HG03108 (cell line): ENCODE measurements at regions not wholly inside any gene's neighbourhood (a gene's known extent, or its start where the extent isn't known, plus 50 kb on each side); places are given as distances from the start of the nearest gene placed in this dataset.
A peak's percentile ranks its signal among the peaks of the same experiment; 100 is the strongest.

Source experiments
- ATAC-seq: cut with Tn5 transposase; IDR thresholded peaks from one replicate; pipeline ENCODE4 v1.9.1; 2021; ENCODE audit warnings: moderate library complexity; ENCODE audit not compliant: unreplicated experiment

DNA sequence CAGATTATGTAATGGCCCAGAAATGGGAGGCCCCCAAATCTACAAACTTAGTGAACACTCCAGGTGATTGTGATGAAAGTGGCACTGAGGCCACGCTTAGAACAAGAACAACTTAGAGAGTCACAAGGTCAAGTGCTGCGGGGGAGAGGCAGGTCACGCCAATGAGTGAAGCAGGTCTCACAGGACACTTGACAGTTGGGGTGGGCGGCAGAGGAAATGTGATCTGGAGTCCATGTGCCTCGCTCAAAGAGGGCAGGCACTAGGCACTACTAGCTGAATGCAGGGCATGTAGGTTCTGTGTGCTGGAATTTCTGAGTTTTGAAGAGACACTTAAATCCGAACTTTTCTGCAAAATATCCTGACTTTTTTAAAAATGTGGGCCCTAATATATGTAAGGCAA lies 193.2 kb upstream of the RORB start:
- ATAC-seq, result no peak

DNA sequence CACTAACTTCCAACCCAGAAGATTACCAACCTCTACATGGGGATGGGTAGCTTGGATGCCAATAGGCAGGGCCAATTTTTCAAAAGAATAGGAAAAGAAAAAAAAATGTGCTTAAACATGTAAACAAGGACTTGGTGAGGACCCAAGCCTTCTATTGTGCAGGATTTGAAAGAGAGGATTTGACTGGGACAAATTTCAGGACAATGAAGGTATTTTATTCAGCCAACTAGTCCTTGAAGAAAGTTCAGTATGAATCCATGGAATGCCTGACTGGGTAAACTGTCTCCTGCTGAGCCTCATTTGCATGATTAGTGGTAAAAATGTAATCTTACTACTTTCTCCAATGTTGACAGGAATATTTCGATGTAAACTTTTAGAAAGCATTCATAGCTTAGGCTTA lies 192.5 kb upstream of the RORB start:
- ATAC-seq, result no peak

- no peak for ATAC-seq
These were observed 187.5 kb upstream of the RORB start for GRCh38 chr9:74309654-74310053.

- no peak for ATAC-seq
These were observed 179.9 kb upstream of the RORB start for GRCh38 chr9:74317235-74317634.

DNA sequence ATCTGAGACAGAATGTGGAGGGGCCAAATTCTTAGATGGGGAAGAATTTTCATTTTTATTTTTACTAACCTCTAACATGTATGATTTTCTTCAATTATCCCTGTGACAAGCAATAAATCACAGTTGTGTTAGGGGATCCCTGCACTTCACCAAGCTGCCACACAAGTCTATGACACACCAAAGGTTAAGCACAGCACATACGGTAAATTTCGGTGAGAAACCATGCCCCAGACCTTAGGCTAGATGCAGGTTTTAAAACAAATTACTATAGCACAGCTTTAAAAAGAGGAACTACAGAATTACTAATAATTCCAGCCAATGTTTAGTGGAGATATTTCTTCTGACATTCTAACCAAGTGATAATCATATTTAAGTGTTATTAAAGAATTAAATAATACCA lies 175.7 kb upstream of the RORB start:
- ATAC-seq, result no peak

GRCh38 chr9:74322661-74323314 lies 174.3 kb upstream of the RORB start:
- ATAC-seq, result no peak

DNA sequence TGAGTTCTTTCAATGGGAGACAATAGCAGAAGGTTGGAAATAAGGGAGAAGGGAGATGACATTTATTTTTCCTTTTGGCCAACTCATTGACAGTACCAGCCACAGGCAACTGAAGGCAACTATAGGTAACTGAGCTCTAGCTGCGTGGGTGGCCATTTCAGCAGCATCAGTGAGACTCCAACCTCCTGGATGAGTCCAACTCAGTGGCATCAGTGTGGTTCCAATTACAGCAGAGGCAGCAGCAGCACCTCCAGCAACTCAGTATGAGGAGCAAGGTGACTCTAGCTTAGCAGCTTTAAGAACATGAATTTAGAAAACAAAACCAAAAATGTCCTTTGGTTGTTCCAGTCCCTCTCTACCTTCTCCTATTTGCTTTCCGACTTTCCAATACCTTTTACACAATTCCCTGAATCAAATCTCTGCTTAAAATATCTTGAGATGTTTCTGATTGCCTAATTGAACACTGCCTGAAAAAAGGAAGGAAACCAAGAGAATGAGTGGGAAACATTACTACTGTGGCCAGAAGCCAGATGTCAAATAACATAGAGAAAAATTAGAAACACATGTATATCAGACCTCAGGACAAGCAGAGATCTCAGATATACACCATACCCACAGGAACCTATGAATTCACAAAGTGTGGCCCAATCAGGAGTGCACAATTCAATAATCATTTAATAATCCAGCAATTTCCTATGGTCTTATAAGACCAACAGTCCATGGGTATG lies 166.5 kb upstream of the RORB start:
- no peak for ATAC-seq

DNA sequence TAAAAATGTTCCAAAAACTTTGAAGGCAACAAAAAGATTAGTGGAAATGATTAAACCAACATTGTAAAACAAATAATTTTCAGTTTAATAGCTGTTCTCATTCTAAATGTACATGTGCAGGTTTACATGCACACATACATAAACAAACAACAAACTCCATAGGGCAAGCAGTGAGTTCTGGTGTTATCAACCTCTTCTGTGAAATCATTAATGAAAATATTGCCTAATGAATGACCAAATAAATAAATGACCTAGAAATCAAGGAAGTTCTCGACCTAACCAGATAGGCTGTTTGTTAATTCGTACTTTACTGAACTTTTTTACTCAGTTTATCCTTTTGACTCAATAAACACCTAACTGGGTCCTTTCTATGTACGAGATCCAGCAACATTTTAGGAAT lies 165.5 kb upstream of the RORB start:
- no peak for ATAC-seq

GRCh38 chr9:74333384-74334032 lies 163.6 kb upstream of the RORB start:
- ATAC-seq, result no peak

DNA sequence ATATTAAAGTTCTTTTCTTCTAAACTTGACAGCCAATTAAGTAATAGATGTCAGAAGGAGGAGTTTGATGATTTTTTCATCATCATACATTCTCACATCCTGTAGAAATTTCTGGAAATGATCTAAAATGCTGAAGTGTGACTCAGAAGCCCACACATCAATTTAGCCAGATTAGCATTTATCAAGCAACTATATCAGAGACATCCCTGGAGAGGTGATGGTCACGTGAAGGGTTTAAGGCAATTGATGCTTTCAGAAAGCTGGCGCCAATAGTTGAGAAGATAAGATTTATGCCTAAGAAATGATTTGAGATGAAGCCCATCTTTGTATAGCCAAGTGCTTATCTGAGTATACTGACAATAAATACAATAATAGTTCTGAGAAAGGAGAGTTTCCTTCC lies 162.9 kb upstream of the RORB start:
- no peak for ATAC-seq

GRCh38 chr9:74336161-74336560 lies 161.0 kb upstream of the RORB start:
- no peak for ATAC-seq

DNA sequence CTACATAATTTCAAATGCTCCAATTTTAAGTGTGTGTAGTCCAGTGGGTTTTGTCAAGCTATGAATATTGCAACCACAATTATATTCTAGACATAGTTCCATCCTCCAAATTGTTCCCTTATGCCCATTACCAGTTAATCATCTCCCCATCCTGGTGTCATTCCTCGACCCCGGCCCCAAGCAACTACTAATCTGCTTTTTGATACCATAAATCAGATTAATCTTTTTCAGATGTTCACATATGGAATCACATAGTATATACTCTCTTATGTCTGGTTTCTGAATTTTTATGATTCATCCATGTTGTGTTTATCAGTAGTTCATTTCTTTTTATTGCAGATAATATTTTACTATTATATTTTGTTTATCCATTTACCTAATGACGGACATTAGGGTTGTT lies 148.4 kb upstream of the RORB start:
- no peak for ATAC-seq

DNA sequence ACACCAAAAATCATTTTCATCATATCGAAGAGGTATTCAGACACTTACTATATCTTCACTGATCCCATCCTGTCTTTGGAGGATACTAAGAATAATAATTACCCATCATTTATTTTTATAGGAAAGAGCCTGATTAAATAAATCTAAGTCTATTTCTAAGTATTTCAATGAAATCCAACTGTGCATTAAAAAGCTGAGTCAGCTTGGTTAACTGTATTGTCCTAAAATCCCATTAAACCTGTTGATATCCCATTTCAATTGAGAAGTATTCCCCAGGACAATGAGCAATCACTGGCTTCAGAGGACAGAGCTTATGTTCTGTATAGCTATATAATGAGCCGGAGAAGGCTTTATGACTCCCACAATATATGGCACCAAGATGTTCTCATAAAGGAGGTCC lies 142.0 kb upstream of the RORB start:
- no peak for ATAC-seq

DNA sequence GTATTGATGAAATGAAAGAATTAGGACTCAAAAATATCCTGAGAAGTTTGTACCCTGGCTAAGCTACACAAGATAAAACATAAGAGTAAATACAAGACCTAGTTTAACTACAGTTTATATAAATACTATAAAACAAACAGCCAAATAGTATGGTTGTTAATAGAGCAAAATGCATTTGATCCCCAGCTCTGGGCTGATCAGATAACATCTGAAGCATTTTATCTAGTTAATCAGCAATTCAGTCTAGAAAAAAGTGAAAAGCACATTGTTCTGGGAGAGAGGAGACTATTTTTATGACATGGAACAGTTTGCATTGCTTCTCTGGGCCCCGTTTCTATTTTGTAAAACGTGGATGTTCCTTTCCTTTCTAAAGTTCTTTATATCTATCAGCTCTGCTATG lies 139.6 kb upstream of the RORB start:
- ATAC-seq, result no peak

GRCh38 chr9:74358959-74359358 lies 138.2 kb upstream of the RORB start:
- ATAC-seq, result no peak

DNA sequence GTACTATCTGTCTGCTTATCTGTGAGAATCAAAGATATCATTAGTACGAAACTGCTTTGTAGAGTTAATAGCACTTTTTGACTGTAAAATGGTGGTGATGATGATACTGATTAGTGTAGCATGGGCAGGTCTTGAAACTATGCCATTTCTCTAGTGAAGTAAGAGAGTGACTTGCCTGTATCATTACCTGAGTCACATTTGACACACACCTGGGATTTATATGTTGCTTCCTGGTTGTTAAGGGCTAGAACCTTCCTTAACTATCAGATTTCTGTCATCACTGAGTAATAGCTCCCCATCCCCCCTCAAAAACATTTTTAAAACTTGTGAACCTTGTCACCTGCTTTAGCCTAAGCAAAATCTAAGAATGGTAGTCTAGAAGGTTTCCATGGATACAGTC lies 135.6 kb upstream of the RORB start:
- no peak for ATAC-seq

GRCh38 chr9:74362423-74362822 lies 134.7 kb upstream of the RORB start:
- no peak for ATAC-seq

DNA sequence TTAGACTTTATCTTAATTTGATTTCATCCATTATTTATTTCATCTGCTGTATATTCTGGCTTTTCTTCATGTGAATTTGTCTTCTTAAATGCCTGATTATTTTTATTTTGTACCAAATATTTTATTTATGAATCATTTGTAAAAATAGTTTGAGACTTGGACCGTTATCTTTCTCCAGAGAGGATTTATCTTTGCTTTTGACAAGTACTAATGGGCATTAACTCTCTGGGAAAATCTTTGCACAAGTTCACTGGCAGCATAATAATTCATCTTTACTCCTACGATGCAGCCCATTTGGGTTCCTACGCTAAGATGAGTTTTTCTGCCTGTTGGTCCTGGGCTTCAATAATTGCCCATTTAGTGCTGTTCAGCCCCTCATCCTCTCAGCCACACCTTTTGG lies 131.0 kb upstream of the RORB start:
- ATAC-seq, result no peak

DNA sequence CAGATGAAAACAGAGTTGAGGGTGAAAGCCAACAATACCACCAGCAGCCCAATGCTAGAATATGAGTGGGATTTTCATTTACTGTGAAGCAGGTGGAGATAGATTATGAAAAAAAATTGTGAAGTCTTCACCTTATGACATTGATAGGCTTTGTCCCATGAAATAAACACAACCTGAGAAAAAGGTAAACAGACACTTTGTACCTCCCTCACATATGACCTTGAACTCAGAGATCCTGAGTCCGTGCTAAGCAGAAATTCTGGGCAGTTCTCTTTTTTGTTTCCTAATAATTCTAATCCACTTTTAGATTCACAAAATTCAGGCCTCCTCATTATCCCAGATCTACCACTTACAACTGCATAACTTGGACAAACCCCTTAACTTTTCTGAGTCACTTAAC lies 127.3 kb upstream of the RORB start:
- no peak for ATAC-seq

DNA sequence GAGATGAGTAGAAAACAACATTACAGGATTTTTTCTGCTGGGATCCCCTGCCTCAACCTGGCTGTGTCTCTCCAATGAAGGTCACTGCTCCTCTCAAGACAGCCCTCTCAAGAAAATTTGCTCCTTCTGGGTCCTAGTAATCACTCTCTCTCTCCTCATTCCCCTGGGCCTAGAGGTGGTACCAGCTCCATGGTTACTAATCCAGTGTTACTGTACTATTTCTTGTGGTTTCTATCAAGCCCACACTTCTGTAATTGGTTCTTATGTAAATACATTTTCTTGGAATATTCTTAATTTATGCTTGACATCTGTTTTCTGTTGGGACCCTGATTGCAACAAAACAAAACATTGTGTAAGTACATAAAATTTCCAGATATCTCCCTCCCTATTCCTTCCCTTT lies 123.8 kb upstream of the RORB start:
- no peak for ATAC-seq

DNA sequence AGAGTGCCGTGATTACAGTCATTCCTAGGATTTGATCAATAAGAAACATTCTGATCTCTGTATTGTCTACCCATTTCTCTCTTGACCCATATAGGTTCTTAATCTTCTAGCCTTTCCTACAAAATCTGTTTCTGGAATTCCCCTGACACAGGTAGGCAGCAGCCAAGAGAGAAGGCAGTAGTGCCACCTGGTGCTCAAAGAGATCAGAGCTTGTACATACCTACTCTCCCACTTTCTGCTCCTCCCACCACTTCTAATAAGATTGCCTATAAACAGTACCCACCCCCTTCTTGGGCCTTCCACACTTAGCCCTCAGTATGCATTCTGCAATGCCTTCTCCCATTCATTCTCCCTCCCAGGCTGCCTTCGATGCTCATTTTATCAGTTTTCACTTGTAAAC lies 117.4 kb upstream of the RORB start:
- peak; percentile 58 for ATAC-seq

DNA sequence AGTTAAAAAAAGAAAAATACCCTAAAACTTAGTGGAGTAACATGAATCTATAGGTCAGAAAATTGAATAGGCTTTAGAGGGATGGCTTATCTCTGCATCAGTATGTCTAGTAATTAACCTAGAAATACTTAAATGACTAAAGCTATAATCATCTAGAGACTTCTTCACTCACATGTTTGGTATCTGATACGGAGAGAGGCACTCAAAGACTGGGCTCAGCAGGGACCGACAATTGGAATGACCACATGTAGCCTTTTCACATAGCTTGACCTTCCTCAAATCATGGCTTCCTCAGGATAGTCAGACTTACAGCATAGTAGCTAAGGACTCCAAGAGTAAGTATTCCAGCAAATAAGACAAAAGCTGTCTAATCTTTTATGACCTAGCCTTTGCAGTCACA lies 105.3 kb upstream of the RORB start:
- ATAC-seq, result no peak
